ENCODE measurements at regions not wholly inside any gene's neighbourhood (a gene's known extent, or its start where the extent isn't known, plus 50 kb on each side); places are given as distances from the start of the nearest gene placed in this dataset.

GRCh38 chr15:39205506-39206371 lies 375.1 kb upstream of the THBS1 start:
- intact Hi-C loops (cut with DNase I): no loop called here
- DNase-seq: no peak

GRCh38 chr15:39207532-39208115 lies 373.3 kb upstream of the THBS1 start:
- DNase-seq: no peak
- intact Hi-C loops (cut with DNase I): no loop called here

- intact Hi-C loops (cut with DNase I): no loop called here
- no peak for DNase-seq
Measured at GRCh38 chr15:39208187-39208586, 372.7 kb upstream of the THBS1 start.

GRCh38 chr15:39209548-39210211 lies 371.2 kb upstream of the THBS1 start:
- no peak for DNase-seq
- intact Hi-C loops (cut with DNase I): no loop called here

- no peak for DNase-seq
- intact Hi-C loops (cut with DNase I): no loop called here
Measured at GRCh38 chr15:39211108-39211979, 369.5 kb upstream of the THBS1 start.

GRCh38 chr15:39213385-39213840 lies 367.5 kb upstream of the THBS1 start:
- peak in 5 of 10 donors; percentile 8 to 72 (median 23) for DNase-seq

GRCh38 chr15:39215015-39215414 lies 365.9 kb upstream of the THBS1 start:
- intact Hi-C loops (cut with DNase I): no loop called here

More at GRCh38 chr15:39213385-39213840, 367.5 kb upstream of the THBS1 start:
- intact Hi-C loops (cut with DNase I): no loop called here

GRCh38 chr15:39216816-39217215 lies 364.1 kb upstream of the THBS1 start:
- intact Hi-C loops (cut with DNase I): no loop called here

More at GRCh38 chr15:39215015-39215414, 365.9 kb upstream of the THBS1 start:
- no peak for DNase-seq

GRCh38 chr15:39219608-39220007 lies 361.3 kb upstream of the THBS1 start:
- intact Hi-C loops (cut with DNase I): no loop called here
- DNase-seq: no peak

More at GRCh38 chr15:39216816-39217215, 364.1 kb upstream of the THBS1 start:
- DNase-seq: no peak

- intact Hi-C loops (cut with DNase I): no loop called here
- peak in 1 of 10 donors; percentile 56 for DNase-seq
Measured at GRCh38 chr15:39226169-39226937, 354.5 kb upstream of the THBS1 start.

GRCh38 chr15:39227001-39227400 lies 353.9 kb upstream of the THBS1 start:
- DNase-seq: no peak
- intact Hi-C loops (cut with DNase I): no loop called here

GRCh38 chr15:39228889-39229288 lies 352.0 kb upstream of the THBS1 start:
- peak in 1 of 10 donors; percentile 42 for DNase-seq
- intact Hi-C loops (cut with DNase I): no loop called here

- DNase-seq: no peak
- intact Hi-C loops (cut with DNase I): no loop called here
Measured at GRCh38 chr15:39230205-39230907, 350.5 kb upstream of the THBS1 start.

GRCh38 chr15:39230908-39231285 lies 350.0 kb upstream of the THBS1 start:
- DNase-seq: no peak
- intact Hi-C loops (cut with DNase I): no loop called here

- intact Hi-C loops (cut with DNase I): no loop called here
- DNase-seq: peak in 1 of 10 donors; percentile 55
Measured at GRCh38 chr15:39232512-39232911, 348.4 kb upstream of the THBS1 start.

- intact Hi-C loops (cut with DNase I): no loop called here
- DNase-seq: no peak
Measured at GRCh38 chr15:39235084-39235795, 345.6 kb upstream of the THBS1 start.

- no peak for DNase-seq
- intact Hi-C loops (cut with DNase I): no loop called here
Measured at GRCh38 chr15:39236375-39236774, 344.5 kb upstream of the THBS1 start.

GRCh38 chr15:39238443-39238842 lies 342.4 kb upstream of the THBS1 start:
- DNase-seq: no peak
- intact Hi-C loops (cut with DNase I): no loop called here

Data from posterior cingulate gyrus (tissue), 11 donors.